Liver (tissue), 8 donors: ENCODE measurements at regions not wholly inside any gene's neighbourhood (a gene's known extent, or its start where the extent isn't known, plus 50 kb on each side); places are given as distances from the start of the nearest gene placed in this dataset.

Source experiments
- DNase-seq: peaks from one replicate; pipeline ENCODE4 v3.0.0-alpha.2; 2017; ENCODE audit warnings: low spot score
- H3K27ac ChIP-seq, 2 donors: one replicate each; pipeline ENCODE4 v1.7.0; 2013; ENCODE audit warnings: inconsistent platforms in 2 of 2, low read length in 2 of 2, control low read depth in 1 of 2, low read depth in 1 of 2, mild to moderate bottlenecking in 1 of 2
- H3K27me3 ChIP-seq, 4 donors: one replicate each; pipeline versions ENCODE4 v1.6.1 to v1.7.0; 2013; ENCODE audit warnings: low read length in 3 of 4, inconsistent platforms in 1 of 4, mild to moderate bottlenecking in 1 of 4, moderate library complexity in 1 of 4; ENCODE audit not compliant: control insufficient read depth in 4 of 4, insufficient read depth in 4 of 4
- H3K36me3 ChIP-seq, 4 donors: one replicate each; pipeline versions ENCODE4 v1.6.1 to v1.7.0; 2013; ENCODE audit warnings: low read length in 3 of 4, mild to moderate bottlenecking in 3 of 4, low read depth in 1 of 4, moderate library complexity in 1 of 4; ENCODE audit not compliant: control insufficient read depth in 4 of 4, insufficient read depth in 3 of 4
- H3K4me1 ChIP-seq, 4 donors: one replicate each; pipeline versions ENCODE4 v1.6.1 to v1.7.0; 2013; ENCODE audit warnings: low read length in 3 of 4, mild to moderate bottlenecking in 3 of 4, moderate library complexity in 1 of 4; ENCODE audit not compliant: control insufficient read depth in 4 of 4, insufficient read depth in 4 of 4
- H3K4me3 ChIP-seq, 3 donors: one replicate each; pipeline versions ENCODE4 v1.6.1 to v1.7.0; 2013; ENCODE audit warnings: low read length in 3 of 3, control low read depth in 1 of 3, low read depth in 1 of 3, mild to moderate bottlenecking in 1 of 3
- H3K9ac ChIP-seq, 2 donors: one replicate each; pipeline ENCODE4 v1.7.0; 2013; ENCODE audit warnings: low read length in 2 of 2, mild to moderate bottlenecking in 2 of 2, moderate library complexity in 2 of 2, control low read depth in 1 of 2, low read depth in 1 of 2
- H3K9me3 ChIP-seq, 4 donors: one replicate each; pipeline versions ENCODE4 v1.6.1 to v1.7.0; 2013; ENCODE audit warnings: low read length in 3 of 4; ENCODE audit not compliant: control insufficient read depth in 4 of 4
- ATF3 ChIP-seq: IDR thresholded peaks from 2 replicates; pipeline ENCODE4 v1.6.1; 2016; ENCODE audit warnings: antibody characterized with exemption
- CTCF ChIP-seq: fragments of 150-350 bp; IDR thresholded peaks from 2 replicates; pipeline ENCODE4 v1.5.1; 2017; ENCODE audit warnings: improper control_type of control experiment, low read depth, low read length; ENCODE audit not compliant: missing input control
- EGR1 ChIP-seq, 2 donors: IDR thresholded peaks; 2 replicates each; pipeline ENCODE4 v1.6.1; 2016 to 2018; ENCODE audit warnings: antibody characterized with exemption in 2 of 2, low read depth in 2 of 2
- FOXA1 ChIP-seq: IDR thresholded peaks from 2 replicates; pipeline ENCODE4 v1.6.1; 2016; ENCODE audit warnings: antibody characterized with exemption
- FOXA2 ChIP-seq: IDR thresholded peaks from 2 replicates; pipeline ENCODE4 v1.6.1; 2016; ENCODE audit warnings: antibody characterized with exemption
- GABPA ChIP-seq, 2 donors: IDR thresholded peaks in 1 of 2; conservative IDR thresholded peaks in 1 of 2; 2 replicates each; pipeline ENCODE4 v1.6.1; 2016; ENCODE audit warnings: antibody characterized with exemption in 2 of 2, mild to moderate bottlenecking in 1 of 2, moderate library complexity in 1 of 2
- HNF4A ChIP-seq, 2 donors: conservative IDR thresholded peaks; 2 replicates each; pipeline ENCODE4 v1.6.1; 2016; ENCODE audit warnings: antibody characterized with exemption in 2 of 2, mild to moderate bottlenecking in 2 of 2
- HNF4G ChIP-seq: IDR thresholded peaks from 2 replicates; pipeline ENCODE4 v1.6.1; 2016; ENCODE audit warnings: antibody characterized with exemption
- JUND ChIP-seq, 2 donors: IDR thresholded peaks; 2 replicates each; pipeline ENCODE4 v1.6.1; 2016; ENCODE audit warnings: antibody characterized with exemption in 2 of 2
- NR2F2 ChIP-seq: IDR thresholded peaks from 2 replicates; pipeline ENCODE4 v1.6.1; 2016; ENCODE audit warnings: antibody characterized with exemption
- REST ChIP-seq: IDR thresholded peaks from 2 replicates; pipeline ENCODE4 v1.6.1; 2016; ENCODE audit warnings: antibody characterized with exemption, mild to moderate bottlenecking
- RXRA ChIP-seq, 2 donors: IDR thresholded peaks; 2 replicates each; pipeline ENCODE4 v1.6.1; 2017 to 2018; ENCODE audit warnings: antibody characterized with exemption in 2 of 2, mild to moderate bottlenecking in 1 of 2
- SP1 ChIP-seq: IDR thresholded peaks from 2 replicates; pipeline ENCODE4 v1.6.1; 2018; ENCODE audit warnings: antibody characterized with exemption, mild to moderate bottlenecking
- TAF1 ChIP-seq: conservative IDR thresholded peaks from 2 replicates; pipeline ENCODE4 v1.6.1; 2016; ENCODE audit warnings: antibody characterized with exemption, mild to moderate bottlenecking
- YY1 ChIP-seq: IDR thresholded peaks from 2 replicates; pipeline ENCODE4 v1.6.1; 2016; ENCODE audit warnings: antibody characterized with exemption, mild to moderate bottlenecking
- ZBTB33 ChIP-seq: IDR thresholded peaks from 2 replicates; pipeline ENCODE4 v1.6.1; 2016; ENCODE audit warnings: antibody characterized with exemption
- WGBS: extraction: QIAGEN DNeasy Blood & Tissue Kit; methylation state at CpG from one replicate; pipeline ENCODE4 v1.1.7; 2013; 5-methylcytosine and 5-hydroxymethylcytosine counted together
- TF ChIP-seq, protein P1 (sequence below): IDR thresholded peaks from 2 replicates; pipeline ENCODE4 v1.6.1; 2016; ENCODE audit warnings: antibody characterized with exemption
- donor health status: healthy.
- donor health status: healthy.
- donor health status: healthy.
- donor health status: healthy.
- donor health status: healthy.

DNA sequence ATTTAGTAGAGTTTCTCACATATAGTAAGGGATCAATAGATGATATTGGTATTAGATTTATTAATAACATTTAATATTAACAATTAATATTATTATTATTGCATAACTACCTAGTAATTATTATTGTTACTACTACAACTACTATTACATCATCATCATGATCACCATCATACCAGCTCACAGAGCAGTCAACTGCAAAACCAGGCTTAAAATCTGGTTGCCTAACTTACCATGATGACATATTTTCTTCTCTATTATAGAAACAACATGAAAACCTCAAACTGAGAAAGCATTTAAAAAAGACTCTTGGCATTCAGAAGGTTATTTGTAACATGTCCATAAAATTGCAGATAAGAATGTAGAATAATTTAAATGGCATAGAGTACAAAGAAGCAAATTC lies 247.0 kb upstream of the TTC29 start:
- H3K9me3 ChIP-seq: no peaks in the 10 kb centered on the region
- no peaks in the 10 kb centered on the region for H3K27me3 ChIP-seq
- H3K4me1 ChIP-seq: no peaks in the 10 kb centered on the region
- TF ChIP-seq GABPA (IDR thresholded peaks at IDR 0.05 in 1 of 2, conservative IDR thresholded peaks at IDR 0.05 in 1 of 2) (no peak), CTCF (no peak), FOXA2 (no peak), RXRA (IDR thresholded peaks at IDR 0.05) (no peak), REST (no peak), SP1 (no peak), YY1 (no peak), HNF4G (no peak), EGR1 (IDR thresholded peaks at IDR 0.05; ENCODE audit: low read depth in 2 of 2) (no peak), HNF4A (conservative IDR thresholded peaks at IDR 0.05) (no peak), TAF1 (no peak), FOXA1 (no peak), ATF3 (no peak), JUND (IDR thresholded peaks at IDR 0.05) (no peak)
- TF ChIP-seq, protein P1, sequence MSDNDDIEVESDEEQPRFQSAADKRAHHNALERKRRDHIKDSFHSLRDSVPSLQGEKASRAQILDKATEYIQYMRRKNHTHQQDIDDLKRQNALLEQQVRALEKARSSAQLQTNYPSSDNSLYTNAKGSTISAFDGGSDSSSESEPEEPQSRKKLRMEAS: no peak
- no peak overlapping the region for H3K9ac ChIP-seq
- no peak overlapping the region for H3K4me3 ChIP-seq
- no peak overlapping the region for H3K27ac ChIP-seq
- no peak for DNase-seq
- H3K36me3 ChIP-seq: no peaks in the 10 kb centered on the region

DNA sequence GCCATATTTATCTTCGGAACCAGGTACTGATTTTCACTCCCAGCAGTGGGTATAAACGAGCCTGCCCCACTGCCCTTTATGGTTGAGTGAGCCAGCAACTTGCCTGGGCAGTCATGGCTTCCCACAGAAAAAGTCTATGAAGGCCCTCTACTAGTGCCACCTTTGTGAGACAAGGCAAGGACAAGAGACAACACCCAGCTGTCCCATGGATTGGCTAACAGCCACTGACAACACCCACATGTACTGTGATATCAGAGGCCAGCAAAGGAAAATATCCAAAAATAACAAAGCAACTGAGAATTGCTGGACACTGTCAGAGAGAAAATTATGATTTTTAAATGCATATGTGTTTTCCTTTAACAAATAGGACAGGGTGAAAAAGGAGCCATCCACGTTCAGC lies 248.4 kb upstream of the TTC29 start:
- no peak overlapping the region for H3K9ac ChIP-seq
- no peaks in the 10 kb centered on the region for H3K4me1 ChIP-seq
- H3K4me3 ChIP-seq: no peak overlapping the region
- no peak for DNase-seq
- H3K27ac ChIP-seq: no peak overlapping the region
- no peaks in the 10 kb centered on the region for H3K9me3 ChIP-seq
- H3K27me3 ChIP-seq: no peaks in the 10 kb centered on the region
- no peaks in the 10 kb centered on the region for H3K36me3 ChIP-seq
- TF ChIP-seq ZBTB33 (no peak), NR2F2 (no peak), RXRA (IDR thresholded peaks at IDR 0.05) (no peak)
- 52% methylated on average over 3 of the region's 3 CpGs for WGBS
